GM23338 (cell line): ENCODE measurements at regions not wholly inside any gene's neighbourhood (a gene's known extent, or its start where the extent isn't known, plus 50 kb on each side); places are given as distances from the start of the nearest gene placed in this dataset.

Experiments
- ATAC-seq: fragments of 200-7000 bp; cut with Tn5 transposase; 3 replicates; pipeline ENCODE4 v1.9.1; 2020
- DNase-seq: peaks from one replicate; pipeline ENCODE4 v3.0.0-alpha.2; 2015; ENCODE audit warnings: low spot score
- H2AFZ ChIP-seq: fragments of 200-600 bp; sonication (generic); 2 replicates; pipeline ENCODE4 v1.8.0; 2016; ENCODE audit warnings: antibody characterized with exemption, mild to moderate bottlenecking, moderate library complexity
- H3F3A ChIP-seq: fragments of 200-600 bp; sonication (generic); replicated peaks from 2 replicates; pipeline ENCODE4 v1.8.0; 2017; ENCODE audit warnings: antibody characterized with exemption, mixed run types, low read depth
- H3K27ac ChIP-seq: fragments of 200-600 bp; sonication (generic); 2 replicates; pipeline ENCODE4 v1.6.1; 2016; ENCODE audit warnings: low read depth
- H3K27me3 ChIP-seq: fragments of 200-600 bp; sonication (generic); 2 replicates; pipeline ENCODE4 v1.8.0; 2016; ENCODE audit warnings: mild to moderate bottlenecking, mixed run types, moderate library complexity; ENCODE audit not compliant: insufficient read depth
- H3K36me3 ChIP-seq: fragments of 200-600 bp; sonication (generic); 2 replicates; pipeline ENCODE4 v1.8.0; 2016; ENCODE audit warnings: mild to moderate bottlenecking; ENCODE audit not compliant: insufficient read depth
- H3K4me1 ChIP-seq: fragments of 200-600 bp; sonication (generic); 2 replicates; pipeline ENCODE4 v1.8.0; 2016; ENCODE audit warnings: mild to moderate bottlenecking, moderate library complexity; ENCODE audit not compliant: insufficient read depth
- H3K4me2 ChIP-seq: fragments of 200-600 bp; sonication (generic); 2 replicates; pipeline ENCODE4 v1.7.1; 2017; ENCODE audit warnings: mixed run types
- H3K4me3 ChIP-seq: fragments of 200-600 bp; sonication (generic); 2 replicates; pipeline ENCODE4 v1.6.1; 2016; ENCODE audit warnings: mixed run types
- H3K79me2 ChIP-seq: fragments of 200-600 bp; sonication (generic); replicated peaks from 2 replicates; pipeline ENCODE4 v1.8.0; 2017; ENCODE audit warnings: mild to moderate bottlenecking; ENCODE audit not compliant: insufficient read depth
- H3K9me2 ChIP-seq: fragments of 200-600 bp; sonication (generic); 2 replicates; pipeline ENCODE4 v1.8.0; 2017; ENCODE audit not compliant: insufficient read depth
- H4K20me1 ChIP-seq: fragments of 200-600 bp; sonication (generic); replicated peaks from 2 replicates; pipeline ENCODE4 v1.8.0; 2017; ENCODE audit warnings: mild to moderate bottlenecking; ENCODE audit not compliant: insufficient read depth
- H3K27ac Mint-ChIP-seq: 2 replicates; pipeline ENCODE4 v1.8.0; 2020; ENCODE audit warnings: inconsistent platforms, mild to moderate bottlenecking, moderate library complexity, mixed read lengths
- H3K27me3 Mint-ChIP-seq: 3 replicates; pipeline ENCODE4 v1.8.0; 2022; ENCODE audit warnings: low read depth, mild to moderate bottlenecking, moderate library complexity, mixed read lengths, inconsistent platforms; ENCODE audit not compliant: insufficient read depth, poor library complexity
- H3K36me3 Mint-ChIP-seq: 3 replicates; pipeline ENCODE4 v1.8.0; 2021; ENCODE audit warnings: low read depth, mild to moderate bottlenecking, inconsistent platforms, moderate library complexity, mixed read lengths
- H3K4me1 Mint-ChIP-seq: 3 replicates; pipeline ENCODE4 v1.8.0; 2020; ENCODE audit warnings: mild to moderate bottlenecking, inconsistent platforms, mixed read lengths
- H3K4me3 Mint-ChIP-seq: 3 replicates; pipeline ENCODE4 v1.8.0; 2021; ENCODE audit warnings: moderate library complexity, mild to moderate bottlenecking, inconsistent platforms, mixed read lengths
- H3K9me3 Mint-ChIP-seq: 3 replicates; pipeline ENCODE4 v1.8.0; 2020; ENCODE audit warnings: moderate library complexity, mild to moderate bottlenecking, inconsistent platforms, mixed read lengths
- ETS1 ChIP-seq: IDR thresholded peaks from 2 replicates; pipeline ENCODE4 v1.6.1; 2016; ENCODE audit warnings: antibody characterized with exemption
- ZNF462 ChIP-seq: fragments of 250-450 bp; sonication (Bioruptor Pico); IDR thresholded peaks from 2 replicates; pipeline ENCODE4 v1.5.0; 2020; ENCODE audit warnings: mild to moderate bottlenecking, moderate library complexity

GRCh38 chr1:93735722-93736121 lies 54.1 kb upstream of the BCAR3 start:
- H3K27ac Mint-ChIP-seq = no peak overlapping the region
- peaks cover 16% of the 10 kb centered on the region for H3K4me1 Mint-ChIP-seq

More at GRCh38 chr1:93735722-93736121, 54.1 kb upstream of the BCAR3 start:
- Mint-ChIP-seq H3K4me3 (no peak overlapping the region), H3K27me3 (peaks cover 7% of the 10 kb centered on the region), H3K36me3 (no peaks in the 10 kb centered on the region), H3K9me3 (no peaks in the 10 kb centered on the region)
- Histone ChIP-seq H3K79me2 (no peaks in the 10 kb centered on the region), H3K27me3 (no peaks in the 10 kb centered on the region), H3K36me3 (no peaks in the 10 kb centered on the region), H4K20me1 (no peaks in the 10 kb centered on the region), H3K4me3 (no peak overlapping the region), H3K27ac (no peak overlapping the region), H3K4me1 (peaks cover 11% of the 10 kb centered on the region), H3F3A (no peaks in the 10 kb centered on the region), H2AFZ (no peak overlapping the region), H3K9me2 (peaks cover 10% of the 10 kb centered on the region), H3K4me2 (no peak overlapping the region)
- no peak for DNase-seq
- TF ChIP-seq ETS1 (no peak), ZNF462 (CRISPR knock-in tag) (no peak)
- ATAC-seq = no peak
